ENCODE measurements at regions not wholly inside any gene's neighbourhood (a gene's known extent, or its start where the extent isn't known, plus 50 kb on each side); places are given as distances from the start of the nearest gene placed in this dataset.
A peak's percentile ranks its signal among the peaks of the same experiment; 100 is the strongest.

DNA sequence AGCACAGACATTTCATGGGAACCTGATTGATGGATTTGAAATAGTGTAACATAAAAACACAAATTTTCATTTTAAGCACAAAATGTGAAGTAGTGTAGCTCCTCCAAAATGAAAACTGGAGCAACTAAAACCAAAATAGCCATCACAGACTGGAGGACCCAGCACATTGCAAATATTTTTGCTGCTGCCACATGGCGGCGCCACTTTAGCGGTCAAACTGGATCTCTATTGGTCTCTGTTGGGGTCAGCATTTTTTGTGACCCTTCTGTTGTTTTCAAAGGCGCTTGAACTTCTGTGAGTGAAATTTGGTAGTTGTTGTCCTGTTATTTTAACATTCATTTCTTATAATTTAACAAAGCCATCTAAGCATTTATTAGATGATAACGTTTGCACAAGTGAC lies 259.9 kb downstream of the IL20RB start:
- Histone ChIP-seq H3K4me2 (ENCODE audit: low read length) (no peak overlapping the region), H3K9ac (ENCODE audit: low read length) (no peak overlapping the region), H3K9me3 (ENCODE audit: low read length) (no peaks in the 10 kb centered on the region), H3F3A (ENCODE audit: insufficient read depth, low read length) (no peaks in the 10 kb centered on the region), H3K36me3 (ENCODE audit: insufficient read depth, low read length) (no peaks in the 10 kb centered on the region), H3K79me2 (ENCODE audit: insufficient read depth, low read length) (no peaks in the 10 kb centered on the region), H3K27ac (ENCODE audit: low read depth, low read length, poor library complexity, severe bottlenecking) (no peak overlapping the region), H3K9me2 (ENCODE audit: low read depth, low read length) (no peaks in the 10 kb centered on the region), H2AFZ (ENCODE audit: low read length) (no peak overlapping the region), H3K27me3 (ENCODE audit: insufficient read depth, low read length) (no peaks in the 10 kb centered on the region), H3K4me3 (ENCODE audit: low read depth, low read length, poor library complexity, severe bottlenecking) (no peak overlapping the region), H4K20me1 (ENCODE audit: insufficient read depth, low read length) (no peaks in the 10 kb centered on the region), H3K4me1 (ENCODE audit: insufficient read depth, low read length, severe bottlenecking) (no peaks in the 10 kb centered on the region)
- peak; percentile 89 for TF ChIP-seq CTCF (IDR thresholded peaks at IDR 0.05; ENCODE audit: low read length)
- no peak for TF ChIP-seq EZH2 (IDR thresholded peaks at IDR 0.05; ENCODE audit: borderline replicate concordance, low read length)

- no peaks in the 10 kb centered on the region for H4K20me1 ChIP-seq (ENCODE audit: insufficient read depth, low read length)
- H3K4me2 ChIP-seq (ENCODE audit: low read length) = no peak overlapping the region
- no peaks in the 10 kb centered on the region for H3F3A ChIP-seq (ENCODE audit: insufficient read depth, low read length)
- no peaks in the 10 kb centered on the region for H3K36me3 ChIP-seq (ENCODE audit: insufficient read depth, low read length)
- no peaks in the 10 kb centered on the region for H3K79me2 ChIP-seq (ENCODE audit: insufficient read depth, low read length)
- no peaks in the 10 kb centered on the region for H3K9me3 ChIP-seq (ENCODE audit: low read length)
- H3K9ac ChIP-seq (ENCODE audit: low read length) = no peak overlapping the region
- no peaks in the 10 kb centered on the region for H3K9me2 ChIP-seq (ENCODE audit: low read depth, low read length)
- no peaks in the 10 kb centered on the region for H3K4me1 ChIP-seq (ENCODE audit: insufficient read depth, low read length, severe bottlenecking)
- no peak overlapping the region for H3K4me3 ChIP-seq (ENCODE audit: low read depth, low read length, poor library complexity, severe bottlenecking)
- no peaks in the 10 kb centered on the region for H3K27me3 ChIP-seq (ENCODE audit: insufficient read depth, low read length)
- H2AFZ ChIP-seq (ENCODE audit: low read length) = no peak overlapping the region
- TF ChIP-seq EZH2 (IDR thresholded peaks at IDR 0.05; ENCODE audit: borderline replicate concordance, low read length) = no peak
- no peak for TF ChIP-seq CTCF (IDR thresholded peaks at IDR 0.05; ENCODE audit: low read length)
- H3K27ac ChIP-seq (ENCODE audit: low read depth, low read length, poor library complexity, severe bottlenecking) = no peak overlapping the region
These were observed 262.1 kb downstream of the IL20RB start for GRCh38 chr3:137219801-137220445.

DNA sequence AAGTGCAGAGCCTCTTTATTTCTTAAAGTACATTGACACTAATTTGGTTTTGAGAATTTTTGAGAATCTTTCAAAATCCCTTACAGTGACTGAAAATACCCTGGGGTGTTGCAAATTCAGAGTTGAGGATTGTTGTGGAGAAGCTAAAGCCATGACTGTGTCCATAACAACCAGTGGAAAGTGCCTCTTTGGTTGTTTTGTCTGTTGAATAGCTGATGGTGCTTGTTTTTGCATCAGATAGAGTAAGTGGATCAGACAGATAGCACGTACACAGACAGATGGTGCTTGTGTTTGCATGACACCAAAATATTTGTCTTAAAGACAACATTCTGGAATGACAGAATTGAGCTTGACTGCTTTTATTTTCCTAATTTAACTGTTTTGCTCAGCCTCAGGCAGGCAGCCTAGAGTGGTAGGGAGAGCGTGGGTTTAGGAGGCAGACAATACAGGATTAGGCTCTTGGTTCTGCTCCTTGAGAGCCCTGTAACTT lies 265.0 kb downstream of the IL20RB start:
- no peak overlapping the region for H3K4me3 ChIP-seq (ENCODE audit: low read depth, low read length, poor library complexity, severe bottlenecking)
- no peaks in the 10 kb centered on the region for H3K79me2 ChIP-seq (ENCODE audit: insufficient read depth, low read length)
- H3K36me3 ChIP-seq (ENCODE audit: insufficient read depth, low read length) = no peaks in the 10 kb centered on the region
- no peak overlapping the region for H3K27ac ChIP-seq (ENCODE audit: low read depth, low read length, poor library complexity, severe bottlenecking)
- no peak for TF ChIP-seq CTCF (IDR thresholded peaks at IDR 0.05; ENCODE audit: low read length)
- no peak for TF ChIP-seq EZH2 (IDR thresholded peaks at IDR 0.05; ENCODE audit: borderline replicate concordance, low read length)
- H3F3A ChIP-seq (ENCODE audit: insufficient read depth, low read length) = no peaks in the 10 kb centered on the region
- no peaks in the 10 kb centered on the region for H4K20me1 ChIP-seq (ENCODE audit: insufficient read depth, low read length)
- no peaks in the 10 kb centered on the region for H3K4me1 ChIP-seq (ENCODE audit: insufficient read depth, low read length, severe bottlenecking)
- no peak overlapping the region for H3K9ac ChIP-seq (ENCODE audit: low read length)
- no peaks in the 10 kb centered on the region for H3K9me2 ChIP-seq (ENCODE audit: low read depth, low read length)
- H3K4me2 ChIP-seq (ENCODE audit: low read length) = no peak overlapping the region
- H3K27me3 ChIP-seq (ENCODE audit: insufficient read depth, low read length) = no peaks in the 10 kb centered on the region
- no peak overlapping the region for H2AFZ ChIP-seq (ENCODE audit: low read length)
- no peaks in the 10 kb centered on the region for H3K9me3 ChIP-seq (ENCODE audit: low read length)

Data from OCI-LY1 (cell line).